ENCODE measurements at regions not wholly inside any gene's neighbourhood (a gene's known extent, or its start where the extent isn't known, plus 50 kb on each side); places are given as distances from the start of the nearest gene placed in this dataset.

DNA sequence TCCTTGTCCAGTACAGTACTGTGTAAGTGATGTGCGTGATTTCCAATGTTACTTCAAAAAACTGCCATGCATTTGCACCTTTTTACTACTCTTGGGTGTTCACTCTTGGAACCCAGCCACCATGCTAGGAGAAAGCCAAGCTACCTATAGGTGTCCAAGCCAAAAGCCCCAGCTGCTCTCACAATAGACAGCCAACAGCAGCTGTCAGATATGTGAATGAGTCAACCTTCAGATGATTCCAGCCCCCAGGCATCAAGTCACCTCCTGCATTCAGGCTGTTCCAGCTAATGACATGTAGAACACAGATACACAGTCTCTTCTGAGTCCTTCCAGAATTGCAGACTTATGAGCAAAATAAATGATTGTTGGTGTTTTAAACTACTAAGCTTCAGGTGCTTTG, 417.7 kb upstream of the TGFBR2 start:
- WGBS, 5 donors = 88 to 96% (median 93%) methylated on average over 1 of the region's 1 CpG
- H3K27me3 ChIP-seq = no peaks in the 10 kb centered on the region
- intact Hi-C loops (cut with DNase I; ENCODE audit: low total_unique reads) = no loop called here
- no peak for DNase-seq
- H3K4me1 ChIP-seq = peaks cover 0 to 6% (median 0%) of the 10 kb centered on the region in 4 donors
- TF ChIP-seq, protein P1, sequence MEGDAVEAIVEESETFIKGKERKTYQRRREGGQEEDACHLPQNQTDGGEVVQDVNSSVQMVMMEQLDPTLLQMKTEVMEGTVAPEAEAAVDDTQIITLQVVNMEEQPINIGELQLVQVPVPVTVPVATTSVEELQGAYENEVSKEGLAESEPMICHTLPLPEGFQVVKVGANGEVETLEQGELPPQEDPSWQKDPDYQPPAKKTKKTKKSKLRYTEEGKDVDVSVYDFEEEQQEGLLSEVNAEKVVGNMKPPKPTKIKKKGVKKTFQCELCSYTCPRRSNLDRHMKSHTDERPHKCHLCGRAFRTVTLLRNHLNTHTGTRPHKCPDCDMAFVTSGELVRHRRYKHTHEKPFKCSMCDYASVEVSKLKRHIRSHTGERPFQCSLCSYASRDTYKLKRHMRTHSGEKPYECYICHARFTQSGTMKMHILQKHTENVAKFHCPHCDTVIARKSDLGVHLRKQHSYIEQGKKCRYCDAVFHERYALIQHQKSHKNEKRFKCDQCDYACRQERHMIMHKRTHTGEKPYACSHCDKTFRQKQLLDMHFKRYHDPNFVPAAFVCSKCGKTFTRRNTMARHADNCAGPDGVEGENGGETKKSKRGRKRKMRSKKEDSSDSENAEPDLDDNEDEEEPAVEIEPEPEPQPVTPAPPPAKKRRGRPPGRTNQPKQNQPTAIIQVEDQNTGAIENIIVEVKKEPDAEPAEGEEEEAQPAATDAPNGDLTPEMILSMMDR (IDR thresholded peaks at IDR 0.05) = no peak
- TF ChIP-seq POLR2AphosphoS5 (IDR thresholded peaks at IDR 0.05) = no peak
- no peak for TF ChIP-seq EP300 (IDR thresholded peaks at IDR 0.05)
- TF ChIP-seq POLR2A (IDR thresholded peaks at IDR 0.05) = no peak
- H3K9me3 ChIP-seq = no peaks in the 10 kb centered on the region
- no peak overlapping the region for H3K27ac ChIP-seq
- H3K4me3 ChIP-seq = no peak overlapping the region
- no peaks in the 10 kb centered on the region for H3K36me3 ChIP-seq

DNA sequence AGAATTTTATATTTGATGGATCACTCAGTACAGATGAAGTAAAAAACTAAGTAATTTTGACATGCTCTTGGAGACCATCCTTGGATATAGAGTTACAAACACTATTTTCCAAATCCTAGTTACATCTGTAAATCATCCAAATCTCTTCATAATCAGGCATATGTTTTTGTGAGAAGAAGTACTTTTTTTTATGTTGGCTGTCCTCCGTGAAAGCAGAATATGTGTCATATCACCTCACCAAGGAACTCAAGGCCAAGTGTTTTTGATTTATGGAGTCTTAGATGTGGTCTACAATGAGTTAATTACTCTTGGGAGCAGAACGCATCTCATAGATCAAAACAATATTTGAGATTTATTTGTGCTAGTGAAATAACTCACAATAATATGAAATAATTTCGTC, 416.5 kb upstream of the TGFBR2 start:
- TF ChIP-seq EP300 (IDR thresholded peaks at IDR 0.05) = no peak
- TF ChIP-seq, protein P1 (IDR thresholded peaks at IDR 0.05) = no peak
- no peak for TF ChIP-seq POLR2AphosphoS5 (IDR thresholded peaks at IDR 0.05)
- TF ChIP-seq POLR2A (IDR thresholded peaks at IDR 0.05) = no peak
- intact Hi-C loops (cut with DNase I; ENCODE audit: low total_unique reads) = no loop called here
- 50 to 78% (median 58%) methylated on average over 3 of the region's 3 CpGs for WGBS, 5 donors
- no peak overlapping the region for H3K27ac ChIP-seq
- H3K27me3 ChIP-seq = no peaks in the 10 kb centered on the region
- H3K4me3 ChIP-seq = no peak overlapping the region
- peak in 1 of 2 donors; percentile 49 for DNase-seq
- peaks cover 0 to 10% (median 0%) of the 10 kb centered on the region in 4 donors for H3K4me1 ChIP-seq
- H3K9me3 ChIP-seq = no peaks in the 10 kb centered on the region
- H3K36me3 ChIP-seq = no peaks in the 10 kb centered on the region

- intact Hi-C loops (cut with DNase I; ENCODE audit: low total_unique reads) = no loop called here
- no peak for DNase-seq
These were observed 412.8 kb upstream of the TGFBR2 start for GRCh38 chr3:30193625-30194044.

DNA sequence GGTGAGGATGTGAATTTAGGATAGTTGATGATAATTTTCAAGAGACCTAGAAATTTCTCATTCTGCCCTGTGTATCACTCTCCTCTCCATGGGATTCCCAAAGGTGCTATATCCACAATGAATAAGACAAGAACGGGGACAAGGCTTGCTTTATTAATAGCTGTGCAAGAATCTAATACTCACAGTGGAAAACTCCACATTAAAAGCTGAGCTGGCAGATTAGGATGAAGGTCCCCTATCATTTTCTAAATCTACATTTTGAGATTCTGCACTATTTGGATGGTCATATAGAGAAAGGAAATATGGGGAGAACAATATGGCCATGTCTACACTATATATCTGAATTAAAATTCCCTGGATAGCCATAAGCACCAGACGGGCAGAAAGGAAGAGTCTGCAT, 411.0 kb upstream of the TGFBR2 start:
- Histone ChIP-seq H3K9me3 (no peaks in the 10 kb centered on the region), H3K27ac (no peak overlapping the region), H3K4me3 (no peak overlapping the region), H3K27me3 (no peaks in the 10 kb centered on the region), H3K36me3 (no peaks in the 10 kb centered on the region), H3K4me1 (peaks cover 0 to 10% (median 0%) of the 10 kb centered on the region in 4 donors)
- WGBS, 5 donors = 64 to 93% (median 73%) methylated on average over 2 of the region's 2 CpGs
- intact Hi-C loops (cut with DNase I; ENCODE audit: low total_unique reads) = no loop called here
- no peak for DNase-seq
- no peak for TF ChIP-seq EP300 (IDR thresholded peaks at IDR 0.05)
- no peak for TF ChIP-seq POLR2A (IDR thresholded peaks at IDR 0.05)
- TF ChIP-seq, protein P1 (IDR thresholded peaks at IDR 0.05) = no peak
- no peak for TF ChIP-seq POLR2AphosphoS5 (IDR thresholded peaks at IDR 0.05)

More at GRCh38 chr3:30193625-30194044, 412.8 kb upstream of the TGFBR2 start:
- TF ChIP-seq POLR2A (IDR thresholded peaks at IDR 0.05) (no peak), POLR2AphosphoS5 (IDR thresholded peaks at IDR 0.05) (no peak), EP300 (IDR thresholded peaks at IDR 0.05) (no peak)
- TF ChIP-seq, protein P1 (IDR thresholded peaks at IDR 0.05) = no peak
- Histone ChIP-seq H3K4me1 (peaks cover 0 to 10% (median 0%) of the 10 kb centered on the region in 4 donors), H3K27ac (no peak overlapping the region), H3K9me3 (no peaks in the 10 kb centered on the region), H3K27me3 (no peaks in the 10 kb centered on the region), H3K4me3 (no peak overlapping the region), H3K36me3 (no peaks in the 10 kb centered on the region)
- 12 to 28% (median 16%) methylated on average over 2 of the region's 2 CpGs for WGBS, 5 donors
